H1 (cell line): ENCODE measurements at regions not wholly inside any gene's neighbourhood (a gene's known extent, or its start where the extent isn't known, plus 50 kb on each side); places are given as distances from the start of the nearest gene placed in this dataset.

ENCODE experiments used
- RBBP5 ChIP-seq: IDR thresholded peaks from 2 replicates; pipeline ENCODE4 v1.7.1; 2012; ENCODE audit warnings: low read depth, mild to moderate bottlenecking, inconsistent platforms, low read length, moderate library complexity, borderline replicate concordance
- TCF12 ChIP-seq: IDR thresholded peaks from 2 replicates; pipeline ENCODE4 v1.6.1; 2011; ENCODE audit warnings: low read depth, mild to moderate bottlenecking, low read length
- TF ChIP-seq, protein P1 (sequence below): IDR thresholded peaks from 2 replicates; pipeline ENCODE4 v1.6.1; 2011; ENCODE audit warnings: low read length, improper control_type of control experiment

DNA sequence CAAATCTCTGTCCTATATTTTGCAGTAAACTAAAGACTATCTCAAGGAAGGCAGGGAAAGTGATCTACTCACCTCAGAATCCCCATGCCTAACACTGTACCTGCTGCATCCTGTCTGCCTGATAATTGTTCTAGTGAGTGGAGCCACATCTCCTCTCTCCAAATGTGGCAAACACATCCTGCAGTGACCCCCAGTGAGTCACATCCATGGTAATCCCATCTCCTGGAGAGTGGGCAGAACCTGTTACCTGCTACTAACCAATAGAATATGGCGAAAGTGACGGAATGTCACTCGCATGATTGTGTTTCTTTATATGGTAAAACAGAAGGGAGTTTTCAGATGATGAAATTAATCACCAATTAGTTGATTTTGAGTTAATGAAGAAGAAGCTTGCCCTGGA is 353.8 kb upstream of the DLGAP1 start (continued):
- TF ChIP-seq, protein P1, sequence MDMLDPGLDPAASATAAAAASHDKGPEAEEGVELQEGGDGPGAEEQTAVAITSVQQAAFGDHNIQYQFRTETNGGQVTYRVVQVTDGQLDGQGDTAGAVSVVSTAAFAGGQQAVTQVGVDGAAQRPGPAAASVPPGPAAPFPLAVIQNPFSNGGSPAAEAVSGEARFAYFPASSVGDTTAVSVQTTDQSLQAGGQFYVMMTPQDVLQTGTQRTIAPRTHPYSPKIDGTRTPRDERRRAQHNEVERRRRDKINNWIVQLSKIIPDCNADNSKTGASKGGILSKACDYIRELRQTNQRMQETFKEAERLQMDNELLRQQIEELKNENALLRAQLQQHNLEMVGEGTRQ, result no peak
- TF ChIP-seq RBBP5, result no peak
- TF ChIP-seq TCF12, result no peak
